ENCODE measurements at regions not wholly inside any gene's neighbourhood (a gene's known extent, or its start where the extent isn't known, plus 50 kb on each side); places are given as distances from the start of the nearest gene placed in this dataset.

DNA sequence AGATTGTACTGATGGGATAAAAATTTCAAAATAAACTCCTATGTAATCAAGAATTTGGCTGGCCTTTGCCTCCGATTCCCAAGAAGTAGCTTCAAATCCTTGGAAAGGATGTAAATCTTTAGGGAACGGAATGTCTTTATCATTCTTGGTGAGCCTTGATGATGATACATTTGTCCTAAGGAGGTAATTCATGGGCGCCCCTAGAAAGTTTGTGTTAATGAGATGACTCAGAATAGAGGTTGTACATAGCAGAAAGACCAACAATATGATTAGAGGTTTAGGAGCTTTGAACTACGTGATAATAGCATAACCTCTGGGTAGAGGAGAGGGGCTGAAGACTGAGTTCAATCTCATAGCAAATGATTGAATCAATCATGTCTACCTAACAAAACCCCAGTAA is 248.6 kb upstream of the SLITRK3 start:
- DNase-seq, result no peak

GRCh38 chr3:165443664-165444063 is 247.5 kb upstream of the SLITRK3 start:
- no peak for DNase-seq

- no peak for DNase-seq
These were observed 245.9 kb upstream of the SLITRK3 start for GRCh38 chr3:165442061-165442460.

GRCh38 chr3:165440380-165440779 is 244.2 kb upstream of the SLITRK3 start:
- no peak for DNase-seq

DNA sequence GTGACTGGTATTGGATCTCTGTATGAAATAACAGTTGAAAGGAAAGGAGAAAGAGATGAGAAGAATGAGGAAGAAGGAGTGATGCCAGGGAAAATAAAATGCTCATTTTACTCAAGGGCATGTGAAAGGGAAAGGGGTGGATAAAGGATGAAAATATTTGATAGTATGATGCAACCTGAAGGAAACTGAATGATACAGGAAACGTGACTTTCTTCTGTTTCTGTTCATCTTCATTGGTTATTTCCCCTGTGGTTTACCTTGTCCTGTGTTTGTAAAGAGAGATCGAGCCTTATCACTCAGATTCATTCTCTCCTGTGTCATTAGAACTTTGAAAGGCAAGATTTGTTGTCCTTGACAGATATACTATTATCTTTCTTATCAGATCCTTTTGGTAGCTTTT is 243.6 kb upstream of the SLITRK3 start:
- DNase-seq, result no peak

GRCh38 chr3:165434516-165434915 is 238.3 kb upstream of the SLITRK3 start:
- no peak for DNase-seq

DNA sequence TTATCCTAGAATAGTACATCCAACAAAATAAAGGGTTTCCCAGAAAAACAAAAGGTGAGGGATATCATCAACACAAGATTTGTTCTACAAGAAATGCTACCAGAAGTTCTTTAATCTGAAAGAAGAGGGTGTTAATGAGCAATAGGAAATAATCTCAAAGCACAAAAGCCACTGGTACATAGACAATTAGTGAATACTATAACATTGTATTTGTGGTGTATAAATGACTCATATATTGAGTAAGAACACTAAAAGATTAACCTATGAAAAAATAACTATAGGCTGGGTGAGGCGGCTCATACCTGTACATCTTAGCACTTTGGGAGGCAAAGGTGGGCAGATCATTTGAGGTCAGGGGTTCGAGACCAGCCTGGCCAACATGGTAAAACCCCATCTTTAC is 210.2 kb upstream of the SLITRK3 start:
- DNase-seq, result no peak

DNA sequence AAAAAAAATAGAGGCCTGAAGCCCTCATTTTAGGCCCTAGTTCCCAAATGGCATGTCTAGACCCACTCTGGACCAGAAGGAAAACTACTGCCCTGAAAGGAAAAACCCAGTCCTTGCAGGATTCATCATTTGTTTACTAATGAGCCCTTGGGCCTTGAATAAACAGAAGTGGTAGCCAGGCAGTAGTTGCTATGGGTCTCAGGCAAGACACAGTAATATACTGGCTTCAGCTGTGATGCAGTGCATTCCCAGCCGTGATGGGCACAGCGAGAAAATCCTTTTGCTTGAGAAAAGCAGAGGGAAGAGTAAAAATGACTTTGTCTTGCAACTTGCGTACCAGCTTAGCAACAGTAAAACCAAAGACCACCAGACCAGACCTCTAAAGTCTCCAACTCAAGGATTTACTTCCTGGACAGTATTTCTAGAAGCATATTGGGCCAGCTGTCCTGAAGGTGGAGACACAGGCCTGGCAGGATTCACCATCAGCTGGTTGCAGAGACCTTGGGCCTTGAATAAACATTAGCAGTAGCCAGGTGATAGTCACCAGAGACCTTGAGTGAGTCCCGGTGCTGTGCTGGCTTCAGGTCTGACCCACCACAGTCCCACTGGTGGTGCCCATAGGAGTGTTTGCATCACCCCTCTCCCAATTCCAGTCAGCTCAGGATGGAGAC is 208.3 kb upstream of the SLITRK3 start:
- no peak for DNase-seq

DNA sequence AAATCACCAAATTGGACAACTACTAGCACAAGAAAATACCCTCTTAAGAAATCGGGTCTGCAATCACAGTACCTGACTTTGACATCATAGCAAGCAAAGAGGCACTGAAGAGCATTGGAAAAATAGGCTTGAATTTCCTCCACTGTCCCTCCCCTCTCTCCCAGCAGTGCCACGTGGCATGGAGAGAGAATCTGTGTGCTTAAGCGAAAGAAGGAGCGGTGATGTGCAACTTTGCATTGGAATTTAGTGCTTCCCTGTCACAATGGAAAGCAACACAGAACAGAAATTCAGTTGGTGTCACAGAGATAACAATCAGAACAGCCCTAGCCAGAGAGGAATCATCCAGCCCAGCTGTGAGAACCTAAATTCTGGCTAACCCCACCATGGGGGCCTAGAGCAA is 207.5 kb upstream of the SLITRK3 start:
- no peak for DNase-seq

DNA sequence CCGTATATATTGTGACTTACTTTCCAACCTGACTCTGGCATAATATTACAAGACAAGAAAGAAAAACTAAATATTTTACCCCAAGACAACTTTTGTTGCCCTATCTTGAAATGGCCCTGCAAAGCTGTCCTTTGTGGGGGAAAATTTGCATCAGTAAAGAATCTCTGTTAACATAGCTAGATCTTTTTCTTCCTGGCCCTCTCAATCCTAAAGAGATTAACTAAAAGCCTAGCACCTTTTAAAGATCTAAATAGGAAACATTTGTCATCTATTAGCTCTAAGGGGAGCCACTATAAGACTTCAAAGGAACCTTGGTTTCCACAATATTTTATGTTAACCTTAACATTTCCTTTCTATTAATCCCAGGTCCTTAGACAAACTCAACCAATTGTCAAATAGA is 199.0 kb upstream of the SLITRK3 start:
- DNase-seq, result no peak

DNA sequence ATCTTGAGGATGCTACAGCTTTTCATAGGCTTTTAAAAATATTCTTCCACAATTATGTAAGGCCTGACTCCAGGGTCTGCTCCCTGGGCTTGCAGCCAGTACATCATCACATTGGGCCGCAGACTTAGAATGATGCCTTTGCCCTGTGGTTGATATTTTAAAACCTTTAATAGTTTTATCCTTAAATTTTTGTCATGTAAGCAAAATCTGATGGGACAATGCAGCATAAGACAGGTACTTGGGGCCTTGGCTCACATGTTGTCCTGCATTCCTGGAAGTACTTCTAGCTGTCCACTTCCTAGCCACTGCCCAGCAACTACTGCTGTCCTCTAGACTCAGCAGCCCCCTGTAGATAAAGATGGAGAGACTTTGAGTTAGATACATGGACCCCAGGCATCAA is 197.3 kb upstream of the SLITRK3 start:
- no peak for DNase-seq

GRCh38 chr3:165390166-165390565 is 194.0 kb upstream of the SLITRK3 start:
- no peak for DNase-seq

GRCh38 chr3:165389653-165390052 is 193.5 kb upstream of the SLITRK3 start:
- no peak for DNase-seq

GRCh38 chr3:165389064-165389463 is 192.9 kb upstream of the SLITRK3 start:
- no peak for DNase-seq

DNA sequence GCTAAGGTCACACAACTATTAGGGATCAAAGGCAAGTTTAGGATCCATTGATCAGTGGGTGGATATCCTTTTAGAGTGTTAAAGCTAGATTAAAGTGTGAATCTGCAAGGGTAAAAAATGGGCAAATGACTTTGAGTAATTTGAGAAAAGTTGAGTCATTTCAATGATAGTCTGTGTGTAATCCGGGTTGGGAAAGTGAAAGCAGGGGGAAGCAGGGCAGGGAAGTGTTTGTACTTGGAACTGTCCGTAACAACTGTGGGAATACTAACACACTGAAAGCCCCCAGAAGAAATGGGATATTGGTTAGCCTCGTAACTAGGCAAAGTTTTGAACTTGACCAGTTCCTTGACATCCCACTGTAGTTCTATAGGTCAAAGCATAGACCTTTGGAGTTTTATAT is 187.2 kb upstream of the SLITRK3 start:
- DNase-seq, result no peak

GRCh38 chr3:165382672-165383071 is 186.5 kb upstream of the SLITRK3 start:
- no peak for DNase-seq

DNA sequence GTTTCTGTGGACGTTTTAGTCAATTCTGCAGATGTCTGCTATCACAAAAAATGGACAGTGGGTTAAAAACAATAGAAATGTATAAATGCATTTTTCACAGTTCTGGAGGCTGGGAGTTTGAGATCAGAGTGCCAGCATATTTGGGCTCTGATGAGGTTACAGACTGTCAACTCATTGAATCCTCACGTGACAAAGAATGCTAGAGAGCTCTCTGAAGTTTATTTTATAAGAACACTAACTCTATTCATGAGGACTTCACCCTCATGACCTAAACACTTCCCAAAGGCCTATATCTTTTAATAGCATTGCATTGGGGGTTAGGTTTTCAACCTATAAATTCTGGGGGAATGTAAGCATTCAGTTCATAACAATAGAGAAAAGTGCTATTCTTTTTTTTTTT is 182.6 kb upstream of the SLITRK3 start:
- no peak for DNase-seq

DNA sequence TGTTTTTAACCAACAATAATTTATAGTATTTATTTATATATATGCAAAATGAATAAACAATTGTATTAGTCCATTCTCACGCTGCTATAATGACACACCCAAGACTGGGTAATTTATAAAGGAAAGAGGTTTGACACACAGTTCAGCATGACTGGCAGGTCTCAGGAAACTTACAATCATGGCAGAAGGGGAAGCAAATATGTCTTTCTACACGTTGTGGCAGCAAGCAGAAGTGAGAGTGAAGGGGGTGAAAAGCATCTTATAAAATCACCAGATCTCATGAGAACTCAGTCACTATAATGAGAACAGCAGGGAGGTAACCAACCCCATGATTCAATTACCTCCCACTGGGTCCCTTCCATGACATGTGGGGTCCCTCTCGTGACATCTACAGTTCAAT is 162.8 kb upstream of the SLITRK3 start:
- no peak for DNase-seq

DNA sequence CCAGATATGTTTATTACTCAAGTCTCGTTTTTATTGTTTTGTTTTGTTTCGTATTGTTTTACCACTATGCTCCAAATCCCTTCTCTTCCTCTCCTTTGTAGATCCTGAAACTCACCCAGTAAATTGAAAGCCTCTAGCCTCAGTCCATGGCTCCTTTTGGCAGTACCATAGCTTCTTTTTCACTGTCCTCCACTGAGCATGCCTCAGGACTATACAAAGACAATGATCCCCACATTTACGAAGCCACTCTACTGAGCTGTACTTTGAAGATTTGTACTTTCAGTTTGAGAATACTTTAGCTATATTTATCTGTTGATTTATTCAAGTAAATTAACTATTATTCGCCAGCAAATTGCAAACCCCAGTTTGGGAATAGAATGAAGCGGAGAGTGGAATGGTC is 159.1 kb upstream of the SLITRK3 start:
- no peak for DNase-seq

DNA sequence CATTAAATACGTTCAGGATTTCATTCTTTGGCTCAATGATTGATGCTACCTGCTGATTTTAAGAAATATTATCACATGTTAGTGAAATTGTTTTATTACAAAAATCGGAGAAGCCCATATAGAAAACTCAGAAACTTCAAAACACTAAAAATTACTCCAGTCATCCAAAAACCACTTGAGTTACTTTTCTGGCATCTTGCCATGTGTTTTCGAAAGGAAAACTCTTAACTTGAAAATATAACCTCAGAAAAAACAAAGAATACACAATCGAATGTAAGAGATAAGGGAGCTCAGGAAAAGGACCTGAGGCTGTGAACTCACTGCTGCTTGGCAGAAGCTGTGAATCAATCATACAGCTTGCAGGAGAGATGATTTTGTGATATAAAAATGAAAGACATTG is 151.3 kb upstream of the SLITRK3 start:
- DNase-seq, result no peak

- DNase-seq, result no peak
These were observed 150.3 kb upstream of the SLITRK3 start for GRCh38 chr3:165346503-165346902.

- no peak for DNase-seq
These were observed 147.0 kb upstream of the SLITRK3 start for GRCh38 chr3:165343185-165343584.

DNA sequence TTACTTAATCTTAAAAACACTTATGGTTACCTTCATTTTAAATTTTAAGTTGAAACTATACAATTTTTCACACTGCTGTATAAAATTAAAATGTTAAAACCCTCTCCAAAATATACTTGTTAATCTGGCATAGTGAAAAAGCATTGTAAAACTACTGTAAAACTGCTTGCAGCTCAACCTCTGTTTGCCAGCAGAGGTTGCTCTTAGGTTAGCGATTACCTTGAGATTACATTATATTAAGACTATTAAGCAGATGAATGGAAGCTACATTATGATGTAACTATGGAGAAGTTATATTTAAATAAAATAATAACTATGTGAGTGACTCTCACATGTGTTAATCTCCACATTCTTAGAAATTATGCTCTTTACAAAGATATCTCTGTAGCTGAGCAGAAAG is 143.6 kb upstream of the SLITRK3 start:
- no peak for DNase-seq

DNA sequence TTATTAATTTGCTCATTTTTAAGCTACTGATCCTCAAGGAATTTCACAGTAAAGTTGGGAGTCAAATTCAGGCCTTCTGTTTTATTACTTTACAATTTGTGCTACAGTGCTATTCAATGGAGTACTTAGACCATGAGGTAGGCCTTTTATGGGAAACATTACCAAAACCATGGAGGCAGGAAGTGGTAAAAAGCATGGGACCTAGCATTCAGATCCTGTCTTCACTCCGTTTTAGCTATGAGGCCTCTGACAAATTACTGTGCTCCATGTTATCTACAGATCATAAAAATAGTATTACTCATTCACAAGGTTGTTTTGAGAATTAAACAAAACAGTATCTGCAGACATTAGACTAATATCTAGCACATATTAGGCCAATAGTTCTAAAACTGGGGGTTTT is 140.6 kb upstream of the SLITRK3 start:
- DNase-seq, result no peak

Data from HCEC 1CT (cell line).